ENCODE measurements at regions not wholly inside any gene's neighbourhood (a gene's known extent, or its start where the extent isn't known, plus 50 kb on each side); places are given as distances from the start of the nearest gene placed in this dataset.

- TF ChIP-seq, protein P1, sequence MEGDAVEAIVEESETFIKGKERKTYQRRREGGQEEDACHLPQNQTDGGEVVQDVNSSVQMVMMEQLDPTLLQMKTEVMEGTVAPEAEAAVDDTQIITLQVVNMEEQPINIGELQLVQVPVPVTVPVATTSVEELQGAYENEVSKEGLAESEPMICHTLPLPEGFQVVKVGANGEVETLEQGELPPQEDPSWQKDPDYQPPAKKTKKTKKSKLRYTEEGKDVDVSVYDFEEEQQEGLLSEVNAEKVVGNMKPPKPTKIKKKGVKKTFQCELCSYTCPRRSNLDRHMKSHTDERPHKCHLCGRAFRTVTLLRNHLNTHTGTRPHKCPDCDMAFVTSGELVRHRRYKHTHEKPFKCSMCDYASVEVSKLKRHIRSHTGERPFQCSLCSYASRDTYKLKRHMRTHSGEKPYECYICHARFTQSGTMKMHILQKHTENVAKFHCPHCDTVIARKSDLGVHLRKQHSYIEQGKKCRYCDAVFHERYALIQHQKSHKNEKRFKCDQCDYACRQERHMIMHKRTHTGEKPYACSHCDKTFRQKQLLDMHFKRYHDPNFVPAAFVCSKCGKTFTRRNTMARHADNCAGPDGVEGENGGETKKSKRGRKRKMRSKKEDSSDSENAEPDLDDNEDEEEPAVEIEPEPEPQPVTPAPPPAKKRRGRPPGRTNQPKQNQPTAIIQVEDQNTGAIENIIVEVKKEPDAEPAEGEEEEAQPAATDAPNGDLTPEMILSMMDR (conservative IDR thresholded peaks at IDR 0.05 in 1 of 2, IDR thresholded peaks at IDR 0.05 in 1 of 2; ENCODE audit: extremely low read depth in 1 of 2, insufficient read depth in 1 of 2, low read depth in 1 of 2, low read length in 2 of 2) = no peak
- TF ChIP-seq EZH2 (IDR thresholded peaks at IDR 0.05; ENCODE audit: borderline replicate concordance, low read length) = no peak
These were observed 329.5 kb upstream of the SOX9 start for GRCh38 chr17:71791311-71791710.

Measured in mammary epithelial cell (primary cell).